ENCODE measurements at regions not wholly inside any gene's neighbourhood (a gene's known extent, or its start where the extent isn't known, plus 50 kb on each side); places are given as distances from the start of the nearest gene placed in this dataset.

GRCh38 chr9:118729981-118730380 lies 639.3 kb downstream of the BRINP1 start:
- TF ChIP-seq CTCF (IDR thresholded peaks at IDR 0.05): no peak
- TF ChIP-seq EZH2 (IDR thresholded peaks at IDR 0.05): no peak
- no peak for TF ChIP-seq EZH2phosphoT487 (IDR thresholded peaks at IDR 0.05)
